ENCODE measurements at regions not wholly inside any gene's neighbourhood (a gene's known extent, or its start where the extent isn't known, plus 50 kb on each side); places are given as distances from the start of the nearest gene placed in this dataset.

- DNase-seq (ENCODE audit: low spot score) (no peak), ATAC-seq (ENCODE audit: low FRiP score) (no peak)
- TF ChIP-seq CTCF (IDR thresholded peaks at IDR 0.05), result no peak
Observed at GRCh38 chr12:13606290-13606689, 375.1 kb downstream of the GRIN2B start.

- ATAC-seq (ENCODE audit: low FRiP score) (no peak), DNase-seq (ENCODE audit: low spot score) (no peak)
- TF ChIP-seq CTCF (IDR thresholded peaks at IDR 0.05), result no peak
Observed at GRCh38 chr12:13603953-13604352, 377.4 kb downstream of the GRIN2B start.

- no peak for TF ChIP-seq CTCF (IDR thresholded peaks at IDR 0.05)
- ATAC-seq (ENCODE audit: low FRiP score) (no peak), DNase-seq (ENCODE audit: low spot score) (no peak)
Observed at GRCh38 chr12:13602172-13602571, 379.2 kb downstream of the GRIN2B start.

GRCh38 chr12:13599176-13599575 lies 382.2 kb downstream of the GRIN2B start:
- no peak for DNase-seq (ENCODE audit: low spot score)
- TF ChIP-seq CTCF (IDR thresholded peaks at IDR 0.05), result no peak
- ATAC-seq (ENCODE audit: low FRiP score), result no peak

GRCh38 chr12:13597837-13598236 lies 383.6 kb downstream of the GRIN2B start:
- DNase-seq (ENCODE audit: low spot score) (no peak), ATAC-seq (ENCODE audit: low FRiP score) (no peak)
- no peak for TF ChIP-seq CTCF (IDR thresholded peaks at IDR 0.05)

GRCh38 chr12:13597166-13597565 lies 384.2 kb downstream of the GRIN2B start:
- ATAC-seq (ENCODE audit: low FRiP score), result no peak
- TF ChIP-seq CTCF (IDR thresholded peaks at IDR 0.05), result no peak
- DNase-seq (ENCODE audit: low spot score), result no peak

- no peak for DNase-seq (ENCODE audit: low spot score)
- no peak for TF ChIP-seq CTCF (IDR thresholded peaks at IDR 0.05)
- no peak for ATAC-seq (ENCODE audit: low FRiP score)
Observed at GRCh38 chr12:13596714-13597113, 384.7 kb downstream of the GRIN2B start.
